ENCODE measurements at regions not wholly inside any gene's neighbourhood (a gene's known extent, or its start where the extent isn't known, plus 50 kb on each side); places are given as distances from the start of the nearest gene placed in this dataset.
"Not testable (repeated sequence)": the region's sequence is repeated elsewhere in the genome, so short reads cannot be mapped to it uniquely, and the experiment has no call there.

DNA sequence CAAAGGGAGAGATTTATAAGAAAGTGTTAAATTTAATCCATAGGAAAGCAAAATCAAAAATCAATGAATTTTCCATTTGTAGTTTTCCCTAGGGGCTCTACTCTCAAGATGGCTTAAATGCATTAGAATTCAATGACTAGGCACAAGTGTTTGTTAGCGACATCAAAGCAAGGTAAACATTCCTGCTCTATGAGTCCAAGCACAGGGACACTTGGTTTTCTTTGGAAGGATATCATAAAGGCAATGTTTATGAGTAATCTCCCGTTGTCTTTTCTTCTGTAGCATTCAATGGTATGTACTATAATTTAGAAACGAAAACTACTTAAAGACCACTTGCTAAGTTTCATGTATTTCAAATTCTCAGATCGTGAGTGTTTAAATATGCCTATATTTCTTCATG lies 54.8 kb upstream of the ZNF717 start:
- DNase-seq, result not testable (repeated sequence)

DNA sequence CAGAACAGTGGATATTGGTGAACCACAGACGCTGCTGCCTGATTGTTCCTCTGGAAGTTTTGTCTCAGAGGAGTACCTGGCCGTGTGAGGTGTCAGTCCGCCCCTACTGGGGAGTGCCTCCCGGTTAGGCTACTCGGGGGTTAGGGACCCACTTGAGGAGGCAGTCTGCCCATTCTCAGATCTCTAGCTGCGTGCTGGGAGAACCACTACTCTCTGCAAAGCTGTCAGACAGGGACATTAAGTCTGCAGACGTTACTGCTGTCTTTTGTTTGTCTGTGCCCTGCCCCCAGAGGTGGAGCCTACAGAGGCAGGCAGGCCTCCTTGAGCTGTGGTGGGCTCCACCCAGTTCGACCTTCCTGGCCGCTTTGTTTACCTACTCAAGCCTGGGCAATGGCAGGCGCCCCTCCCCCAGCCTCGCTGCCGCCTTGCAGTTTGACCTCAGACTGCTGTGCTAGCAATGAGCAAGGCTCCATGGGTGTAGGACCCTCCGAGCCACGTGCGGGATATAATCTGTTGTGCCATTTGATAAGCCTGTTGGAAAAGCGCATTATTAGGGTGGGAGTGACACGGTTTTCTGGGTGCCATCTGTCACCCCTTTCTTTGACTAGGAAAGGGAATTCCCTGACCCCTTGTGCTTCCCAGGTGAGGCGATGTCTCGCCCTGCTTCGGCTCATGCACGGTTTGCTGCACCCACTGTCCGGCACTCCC lies 65.1 kb upstream of the ZNF717 start:
- not testable (repeated sequence) for DNase-seq

DNA sequence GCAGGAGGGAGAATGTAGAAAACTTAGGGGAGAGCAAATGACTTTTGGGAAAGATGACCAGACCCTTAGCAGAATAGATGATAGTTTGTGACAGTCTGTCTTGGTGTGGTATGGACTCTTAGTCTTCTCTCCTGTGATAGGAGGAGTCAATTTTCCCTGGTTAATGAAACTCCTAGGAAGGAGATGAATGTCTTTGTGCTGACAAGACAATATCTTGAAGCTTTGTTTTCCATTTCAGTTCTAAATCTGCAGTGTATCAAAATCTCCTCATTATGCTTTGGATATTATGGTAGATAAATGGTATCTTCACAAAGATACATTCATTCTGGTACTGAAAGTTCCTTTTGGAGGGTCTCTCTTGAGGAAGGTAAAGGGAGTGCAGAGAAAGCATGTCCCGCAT lies 77.8 kb upstream of the ZNF717 start:
- no peak for DNase-seq

DNA sequence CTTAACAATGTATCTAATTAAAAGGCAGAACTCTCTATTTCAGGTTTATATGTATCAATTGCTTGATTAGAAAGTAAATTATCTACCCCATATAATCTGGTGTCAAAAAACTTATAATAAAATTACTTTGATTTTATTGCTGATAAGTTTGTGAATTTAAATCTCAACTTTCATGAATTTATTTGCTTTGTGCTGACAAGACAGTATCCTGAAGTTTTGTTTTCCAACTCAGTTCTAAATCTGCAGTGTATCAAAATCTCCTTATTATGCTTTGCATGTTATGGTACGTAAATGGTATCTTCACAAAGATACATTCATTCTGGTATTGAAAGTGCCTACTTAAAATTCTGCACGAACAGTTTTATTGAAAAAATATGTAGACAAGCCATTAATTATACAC lies 78.5 kb upstream of the ZNF717 start:
- DNase-seq, result no peak

DNA sequence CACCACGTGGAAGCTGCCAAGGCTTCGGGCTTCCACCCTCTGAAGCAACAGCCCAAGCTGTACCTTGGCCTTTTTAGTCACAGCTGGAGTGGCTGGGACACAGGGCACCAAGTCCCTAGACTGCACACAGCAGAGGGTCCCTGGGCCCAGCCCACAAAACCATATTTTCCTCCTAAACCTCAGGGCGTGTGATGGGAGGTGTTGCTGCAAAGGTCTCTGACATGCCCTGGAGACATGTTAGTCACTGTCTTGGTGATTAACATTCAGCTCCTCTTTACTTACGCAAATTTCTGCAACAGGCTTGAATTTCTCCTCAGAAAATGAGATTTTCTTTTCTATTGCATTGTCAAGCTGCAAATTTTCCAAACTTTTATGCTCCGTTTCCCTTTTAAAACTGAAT lies 98.4 kb upstream of the ZNF717 start:
- not testable (repeated sequence) for DNase-seq

DNA sequence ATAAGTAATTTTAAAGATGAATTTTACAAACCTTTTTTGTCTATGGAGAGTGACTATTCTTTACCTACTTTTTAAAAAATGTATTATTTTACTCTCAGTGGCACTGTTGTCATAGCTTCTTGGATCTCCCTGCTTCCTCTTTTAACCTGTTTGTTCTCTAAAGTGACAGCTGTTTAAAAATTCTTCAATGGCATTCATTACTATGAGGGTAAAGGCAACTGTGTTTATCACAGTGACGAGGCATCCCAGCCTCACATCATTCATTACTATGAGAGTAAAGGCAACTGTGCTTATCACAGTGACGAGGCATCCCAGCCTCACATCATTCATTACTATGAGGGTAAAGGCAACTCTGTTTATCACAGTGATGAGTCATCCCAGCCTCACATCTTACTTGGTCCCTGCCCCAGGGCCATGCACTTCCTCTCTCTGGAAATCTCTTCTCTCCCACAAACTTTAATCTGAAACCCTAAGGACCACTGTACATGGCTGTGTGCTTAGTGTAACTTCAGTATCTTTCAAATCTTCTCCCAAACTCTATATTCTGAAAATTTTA lies 101.7 kb upstream of the ZNF717 start:
- no peak for DNase-seq

DNA sequence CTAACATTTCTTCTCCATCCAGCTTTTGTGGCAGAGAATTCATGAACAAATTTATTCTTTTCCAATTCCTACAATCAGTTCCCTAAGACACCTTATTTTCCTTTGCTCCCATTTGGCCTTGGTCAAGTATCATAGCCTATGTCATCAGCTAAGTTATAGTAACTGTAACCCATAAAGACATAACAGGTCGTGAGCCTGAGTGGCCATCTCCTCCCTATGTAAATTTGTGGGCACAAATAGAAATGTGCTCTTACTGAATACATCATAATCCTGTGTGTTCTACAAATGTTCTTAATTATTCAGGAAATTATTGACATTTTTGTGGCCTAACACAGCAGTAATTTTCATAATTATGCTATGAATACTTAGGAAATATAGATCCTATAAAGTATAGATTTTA lies 108.9 kb upstream of the ZNF717 start:
- no peak for DNase-seq

DNA sequence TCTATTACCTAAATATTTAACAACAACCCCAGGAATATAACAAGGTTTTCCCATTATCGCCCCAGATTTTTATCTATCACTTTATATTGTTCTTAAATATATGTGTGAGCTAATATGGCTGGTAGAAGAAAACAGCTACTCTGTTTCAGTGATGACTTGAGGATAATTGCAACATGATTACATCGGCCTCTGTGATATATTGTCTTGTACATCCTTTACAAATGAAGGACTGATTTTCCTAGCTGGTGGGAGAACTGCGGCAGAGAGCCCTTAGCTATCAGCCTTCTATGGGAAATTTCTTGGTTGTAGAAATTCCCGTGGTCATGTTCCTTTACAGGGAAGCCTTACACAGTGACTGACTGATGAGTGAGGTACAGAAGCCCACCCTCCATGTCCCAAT lies 110.9 kb upstream of the ZNF717 start:
- DNase-seq, result no peak

DNA sequence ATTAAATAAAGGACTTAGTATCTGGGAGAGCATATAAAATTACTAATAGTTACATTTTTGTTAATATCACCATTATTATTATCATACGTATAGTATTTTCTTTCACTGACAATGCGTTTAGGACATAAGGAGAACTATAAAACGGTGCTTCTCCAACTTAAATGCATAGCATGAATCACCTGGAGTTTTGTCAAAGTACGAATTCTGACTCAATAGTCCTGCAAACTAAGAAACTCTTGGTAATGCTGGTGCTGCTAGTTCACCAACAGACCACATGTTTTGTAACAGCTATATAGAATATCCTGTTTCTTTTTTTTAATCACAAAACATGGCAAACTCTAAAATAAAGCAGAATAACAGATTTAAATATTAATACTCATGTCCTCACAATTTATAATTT lies 116.1 kb upstream of the ZNF717 start:
- not testable (repeated sequence) for DNase-seq

DNA sequence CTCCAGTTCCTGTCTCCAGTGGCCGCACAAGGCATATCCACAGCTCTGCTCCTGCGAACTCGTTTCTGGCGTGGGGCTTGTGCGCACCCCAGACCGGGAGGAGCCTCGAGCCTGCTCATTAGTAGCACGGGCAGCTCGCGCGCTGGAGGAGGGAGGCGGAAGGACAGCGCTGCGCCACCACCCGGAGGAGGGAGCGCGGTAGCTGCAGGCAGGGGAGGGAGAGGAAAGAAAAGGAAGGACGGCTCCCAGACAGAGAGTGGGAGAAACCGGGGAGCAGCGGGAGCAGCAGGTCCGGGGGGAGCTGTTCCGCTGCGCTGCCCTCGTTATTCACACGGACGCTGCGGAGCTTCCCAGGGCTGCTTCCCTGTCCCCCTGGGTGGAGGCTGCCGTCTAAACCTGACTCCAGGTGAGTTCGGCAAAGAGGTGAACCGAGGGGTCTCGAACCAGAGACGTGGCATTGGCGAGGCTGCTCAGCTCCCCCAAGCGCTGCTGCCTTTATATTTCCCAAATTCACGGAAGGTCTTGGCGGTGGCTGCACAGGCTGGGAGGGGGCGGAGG lies 121.3 kb upstream of the ZNF717 start:
- DNase-seq, result no peak

DNA sequence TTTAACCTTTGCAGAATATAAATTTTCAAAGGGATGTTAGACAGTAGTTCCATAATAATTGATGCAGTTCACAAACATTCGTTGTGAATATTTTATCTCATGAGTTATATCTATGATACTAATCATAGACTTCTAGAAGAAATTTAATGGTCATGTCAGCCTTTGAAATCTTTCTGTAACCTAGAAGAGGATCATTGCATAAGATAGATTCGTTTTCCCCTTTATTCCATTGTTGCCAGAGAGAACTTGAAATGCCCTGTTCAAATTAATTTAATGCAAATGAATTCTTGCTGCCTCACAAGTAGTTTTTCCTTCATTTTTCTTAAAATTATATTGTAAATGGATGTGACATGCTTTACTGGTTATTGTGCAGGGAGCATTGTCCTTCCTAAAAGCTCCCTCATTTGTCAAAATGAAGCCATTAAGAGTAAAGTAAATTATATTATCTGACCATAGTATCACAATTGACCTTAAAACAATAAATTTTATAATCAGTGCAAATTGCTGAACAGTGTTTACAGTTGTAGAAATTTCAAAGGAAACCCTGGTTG lies 128.5 kb upstream of the ZNF717 start:
- no peak for DNase-seq

DNA sequence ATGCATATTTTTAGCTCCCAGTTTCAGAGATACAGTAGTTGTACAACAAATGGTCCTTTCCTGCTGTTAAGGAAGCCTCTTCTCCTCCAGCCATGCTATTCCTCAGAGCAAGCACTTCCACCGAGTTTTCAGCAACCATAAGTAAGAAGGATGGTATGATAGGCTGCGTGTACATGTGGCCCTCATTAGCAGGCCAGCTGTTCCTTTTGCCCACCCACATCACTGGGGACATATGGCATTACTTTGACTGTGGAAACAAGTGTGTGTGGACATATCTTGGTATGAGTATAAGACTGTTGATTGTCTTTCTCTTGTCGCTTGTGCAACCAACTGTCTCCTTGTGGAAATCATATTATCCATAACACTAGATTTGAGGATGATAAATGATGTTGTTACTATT lies 129.4 kb upstream of the ZNF717 start:
- not testable (repeated sequence) for DNase-seq

DNA sequence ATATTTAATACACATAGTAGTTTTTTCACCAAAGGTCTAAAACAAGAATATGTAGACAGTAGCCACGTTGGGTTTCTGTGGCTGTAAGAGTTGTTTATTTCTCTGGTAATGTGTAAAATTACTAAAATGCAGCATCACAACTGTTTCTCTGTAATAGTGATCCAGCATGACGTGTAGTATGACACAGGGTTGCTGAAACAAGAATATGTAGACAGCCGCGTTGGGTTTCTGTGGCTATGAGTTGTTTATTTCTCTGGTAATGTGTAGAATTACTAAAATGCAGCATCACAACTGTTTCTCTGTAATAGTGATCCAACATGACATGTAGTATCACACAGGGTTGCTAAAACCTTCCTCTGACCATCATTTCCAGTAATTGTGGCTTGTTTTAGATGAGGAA lies 153.6 kb upstream of the ZNF717 start:
- DNase-seq, result no peak

DNA sequence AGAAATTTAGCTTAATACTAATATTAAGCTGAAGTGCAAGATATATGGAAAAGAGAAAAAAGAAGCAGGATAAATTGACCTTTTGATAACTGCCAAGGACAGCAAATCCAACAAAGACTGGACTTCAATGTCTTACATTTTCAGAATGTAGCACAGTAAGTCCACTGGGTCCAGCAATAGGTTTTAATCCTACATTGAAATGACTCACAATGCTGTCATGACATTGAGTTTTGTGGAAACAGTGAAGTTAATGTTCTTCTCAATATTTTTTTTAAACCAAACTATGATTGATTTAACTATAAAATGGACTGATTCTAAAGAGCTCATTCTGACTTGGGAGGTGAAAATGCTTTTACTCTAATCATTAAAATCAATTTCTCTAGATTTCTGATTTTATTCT lies 166.6 kb upstream of the ZNF717 start:
- no peak for DNase-seq

DNA sequence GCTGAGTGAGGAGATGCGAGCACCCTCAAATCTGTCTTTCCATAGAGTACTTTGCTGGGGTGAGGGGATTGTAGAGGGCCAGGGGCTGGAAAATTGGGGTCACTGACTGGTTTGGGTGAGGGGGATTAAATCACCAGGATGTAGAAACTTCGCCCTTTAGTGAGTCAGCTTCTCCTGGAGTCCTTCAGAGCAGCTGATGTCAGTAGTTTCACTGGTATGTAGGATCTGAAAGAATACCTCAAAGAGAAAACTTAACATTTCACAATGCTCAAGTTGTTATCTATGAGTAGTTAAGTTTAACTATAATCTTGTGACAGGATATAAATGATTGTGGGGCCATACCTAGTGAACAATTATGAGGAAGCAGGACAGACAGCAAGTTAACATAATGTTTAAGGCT lies 174.7 kb upstream of the ZNF717 start:
- DNase-seq, result not testable (repeated sequence)

DNA sequence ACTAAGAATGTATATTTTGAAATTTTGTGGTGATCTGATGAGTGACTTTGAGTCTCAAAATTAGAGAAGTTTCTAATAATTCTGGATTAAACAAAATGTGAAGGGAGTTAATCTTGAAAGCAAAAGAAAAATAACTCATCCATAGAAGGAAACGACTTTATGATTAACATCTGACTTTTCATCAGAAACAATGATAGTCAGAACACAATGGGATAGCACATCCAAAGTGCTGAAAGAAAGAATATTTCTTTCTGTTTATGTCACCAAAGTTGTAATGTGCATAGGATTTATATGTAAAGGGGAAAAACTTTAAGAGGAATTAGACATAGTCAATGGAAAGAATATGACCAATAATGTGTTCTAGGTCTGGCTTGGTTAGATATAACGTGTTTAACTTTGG lies 176.7 kb upstream of the ZNF717 start:
- DNase-seq, result not testable (repeated sequence)

DNA sequence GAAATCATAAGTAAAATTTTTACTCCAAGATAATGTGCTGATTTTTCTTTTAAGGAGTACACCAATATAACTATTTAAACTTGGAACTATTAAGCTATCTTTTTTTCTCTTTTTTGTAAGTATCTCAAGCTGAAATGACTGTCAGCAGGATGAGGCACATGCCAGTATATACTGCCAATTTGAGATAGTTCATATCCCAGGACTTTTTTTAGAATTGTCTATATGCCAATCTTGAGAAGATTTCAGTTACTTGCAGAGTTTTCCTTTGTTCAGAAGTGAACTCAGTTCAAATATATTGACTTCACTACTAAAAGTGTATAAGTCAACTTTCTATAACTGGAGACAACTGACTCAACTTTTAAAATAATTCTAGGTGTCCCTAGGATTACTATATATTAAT lies 181.7 kb upstream of the ZNF717 start:
- no peak for DNase-seq

DNA sequence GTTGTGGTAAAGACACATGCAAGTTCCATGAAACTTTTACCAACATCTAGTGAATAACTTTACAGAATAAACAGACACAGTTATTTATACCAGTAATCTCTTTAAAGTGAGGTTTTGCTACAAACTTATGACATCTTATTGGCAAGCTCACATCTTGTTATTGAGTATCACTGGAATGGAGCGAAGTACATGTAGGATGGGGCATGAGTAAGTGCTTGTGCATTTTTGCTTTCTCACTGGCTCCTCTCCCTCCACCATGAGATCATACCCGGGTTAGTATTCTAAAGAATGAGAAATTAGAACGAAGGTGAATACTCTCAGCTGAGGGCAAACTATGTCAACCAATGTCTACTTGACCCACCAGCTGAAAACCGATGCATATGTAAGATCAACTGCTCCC lies 193.3 kb upstream of the ZNF717 start:
- no peak for DNase-seq

DNA sequence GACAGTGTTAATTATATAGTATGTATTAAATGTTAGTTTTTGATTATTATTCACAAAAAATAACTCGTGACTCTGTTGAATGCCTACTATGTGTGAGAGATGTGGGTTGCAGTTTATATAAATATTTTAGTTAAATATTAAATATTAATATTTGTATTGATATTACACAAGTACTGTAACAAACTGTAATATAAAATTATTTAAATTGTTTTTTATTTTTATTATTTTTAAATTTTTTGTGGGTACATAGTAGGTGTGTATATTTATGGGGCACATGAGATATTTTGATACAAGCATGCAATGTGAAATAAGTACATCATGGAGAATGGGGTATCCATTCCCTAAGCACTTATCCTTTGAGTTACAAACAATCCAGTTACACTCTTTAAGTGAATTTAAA lies 196.1 kb upstream of the ZNF717 start:
- no peak for DNase-seq

DNA sequence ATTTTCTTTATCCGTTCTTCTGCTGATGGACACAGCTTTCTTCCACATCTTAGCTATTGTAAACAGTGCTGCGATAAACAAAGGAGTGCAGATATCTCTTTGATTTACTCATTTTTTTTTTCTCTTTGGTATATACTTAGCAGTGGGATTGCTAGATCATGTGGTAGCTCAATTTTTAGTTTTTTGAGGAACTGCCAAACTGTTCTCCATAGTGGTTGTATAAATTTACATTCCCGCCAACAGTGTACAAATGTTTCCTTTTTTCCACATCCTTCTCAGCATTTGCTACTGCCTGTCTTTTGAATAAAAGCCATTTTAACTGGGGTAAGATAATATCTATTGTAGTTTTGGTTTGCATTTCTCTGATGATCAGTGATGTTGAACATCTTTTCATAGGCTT lies 196.8 kb upstream of the ZNF717 start:
- DNase-seq, result no peak

DNA sequence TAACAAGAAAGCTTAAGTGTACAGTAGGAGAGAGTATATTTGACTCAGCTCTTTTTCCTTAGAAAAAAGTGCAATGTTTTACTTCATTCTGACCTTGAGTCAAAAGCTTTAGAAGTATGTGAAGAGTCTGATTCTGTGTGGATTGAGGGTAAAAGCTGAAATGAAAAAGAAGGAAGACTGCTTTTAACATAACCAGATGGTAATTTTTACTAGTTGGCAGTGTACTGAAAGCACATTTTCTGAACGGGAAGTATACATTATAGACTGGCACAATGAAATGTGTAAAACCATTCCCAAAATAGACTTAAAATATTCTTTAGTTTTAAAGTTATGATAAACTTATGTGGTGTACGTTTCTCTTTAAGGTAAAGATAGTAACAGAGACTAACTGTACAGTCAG lies 197.8 kb upstream of the ZNF717 start:
- DNase-seq, result no peak

DNA sequence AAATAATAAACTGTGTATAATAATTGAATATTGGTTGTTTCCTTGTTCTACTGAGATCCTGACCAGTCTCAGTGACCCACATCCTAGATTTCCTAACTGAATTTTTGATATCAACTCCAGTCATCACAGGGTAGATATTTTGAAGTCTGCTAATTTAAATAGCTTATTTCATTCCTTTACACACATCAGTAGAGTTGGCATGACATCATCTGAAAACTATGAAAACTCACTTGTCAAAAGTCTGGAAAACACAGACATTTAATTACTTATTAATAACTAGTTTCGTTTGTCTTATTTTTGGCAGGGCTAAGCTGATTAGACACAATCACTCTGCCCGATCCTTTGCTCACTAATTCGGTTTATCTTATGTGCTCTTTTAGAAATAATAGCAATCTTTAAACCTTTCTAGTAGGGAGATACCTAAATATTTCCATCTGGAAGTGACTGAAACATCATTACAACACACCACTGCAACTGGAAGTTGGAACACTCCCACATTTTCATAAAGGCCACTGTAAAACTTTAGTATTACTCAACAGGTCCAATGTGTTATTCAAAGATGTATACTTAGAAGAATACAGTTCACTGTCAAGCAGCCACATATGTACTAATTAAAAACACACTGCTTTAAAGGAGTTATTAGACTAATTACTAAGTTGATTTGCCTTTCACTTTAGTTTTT lies 198.4 kb upstream of the ZNF717 start:
- no peak for DNase-seq

DNA sequence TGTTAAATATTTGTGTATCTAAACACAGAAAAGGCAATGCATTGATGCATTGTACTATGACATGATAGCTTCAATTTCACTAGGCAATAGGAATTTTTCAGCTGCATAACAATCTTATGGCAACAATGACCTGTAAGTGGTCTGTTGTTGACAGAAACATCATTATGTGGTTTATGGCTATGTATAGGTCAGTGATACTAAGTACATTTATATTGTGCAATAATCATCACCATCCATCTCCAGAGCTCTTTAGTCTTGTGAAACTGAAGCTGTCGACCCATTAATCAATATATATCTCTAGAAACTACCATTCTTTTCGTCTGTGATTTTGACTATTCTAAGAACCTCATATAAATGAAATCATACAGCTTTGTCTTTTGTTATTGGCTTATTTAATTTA lies 200.1 kb upstream of the ZNF717 start:
- DNase-seq, result no peak

DNA sequence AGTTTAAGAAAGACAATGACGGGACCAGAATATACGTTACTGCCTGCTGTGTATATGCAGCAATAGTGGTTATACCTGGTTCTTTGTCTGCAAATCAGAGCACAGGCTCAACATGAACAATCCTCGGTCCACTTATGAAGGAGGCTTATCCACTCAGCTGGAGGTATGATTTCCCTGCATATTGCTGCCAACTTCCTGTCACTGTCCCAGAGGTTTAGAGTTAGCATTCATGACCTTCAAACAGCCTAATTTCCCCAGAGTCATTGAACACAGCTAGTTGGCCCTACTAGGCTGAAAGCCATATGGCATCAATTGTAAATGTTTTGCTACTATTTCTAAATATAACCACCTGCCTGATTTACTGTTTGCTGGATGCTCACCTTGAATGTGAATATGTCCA lies 224.9 kb upstream of the ZNF717 start:
- no peak for DNase-seq
